ENCODE measurements at regions not wholly inside any gene's neighbourhood (a gene's known extent, or its start where the extent isn't known, plus 50 kb on each side); places are given as distances from the start of the nearest gene placed in this dataset.

DNA sequence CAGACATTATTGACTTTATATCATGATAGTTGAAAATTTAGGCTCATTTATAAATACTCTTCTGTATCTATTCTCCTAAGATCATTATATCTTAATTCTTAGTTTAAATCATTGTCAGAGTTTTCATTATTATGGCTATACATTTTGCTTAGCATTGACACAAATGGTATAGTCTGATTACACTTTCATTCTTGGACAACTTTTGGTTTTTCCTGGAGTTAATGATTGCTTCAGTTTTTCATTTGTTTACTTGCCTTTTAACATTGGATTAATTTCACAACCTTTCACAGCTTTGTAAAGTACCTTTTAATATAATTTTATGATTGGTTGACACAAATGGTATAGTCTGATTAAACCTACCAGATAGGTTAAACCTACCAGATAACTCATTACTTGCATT, 298.2 kb downstream of the DYSF start:
- DNase-seq: no peak

DNA sequence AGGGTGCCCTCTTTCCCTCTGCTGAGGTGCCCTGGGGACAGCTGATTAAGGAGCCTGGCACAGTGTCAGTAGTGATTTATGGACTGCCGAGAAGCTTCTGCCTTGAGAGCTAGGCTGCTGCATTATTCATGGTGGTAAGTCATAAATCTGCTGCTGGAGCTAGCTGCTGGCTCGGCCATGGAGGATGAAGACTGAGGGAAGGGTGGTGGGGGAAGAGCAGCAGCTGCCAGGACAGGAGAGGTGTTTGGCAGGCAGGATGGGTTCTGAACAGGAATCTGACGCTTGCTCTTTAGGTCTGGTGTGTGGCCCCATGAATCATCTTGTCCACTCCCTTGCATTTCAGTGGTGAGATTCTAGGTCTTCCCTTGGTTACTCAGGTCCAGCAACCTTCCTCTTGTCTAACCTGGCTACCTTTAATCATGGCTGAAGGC, 296.3 kb downstream of the DYSF start:
- no peak for DNase-seq

- DNase-seq: no peak
Measured at GRCh38 chr2:71748227-71748626, 294.9 kb downstream of the DYSF start.

- DNase-seq: no peak
Measured at GRCh38 chr2:71747559-71747958, 294.2 kb downstream of the DYSF start.

DNA sequence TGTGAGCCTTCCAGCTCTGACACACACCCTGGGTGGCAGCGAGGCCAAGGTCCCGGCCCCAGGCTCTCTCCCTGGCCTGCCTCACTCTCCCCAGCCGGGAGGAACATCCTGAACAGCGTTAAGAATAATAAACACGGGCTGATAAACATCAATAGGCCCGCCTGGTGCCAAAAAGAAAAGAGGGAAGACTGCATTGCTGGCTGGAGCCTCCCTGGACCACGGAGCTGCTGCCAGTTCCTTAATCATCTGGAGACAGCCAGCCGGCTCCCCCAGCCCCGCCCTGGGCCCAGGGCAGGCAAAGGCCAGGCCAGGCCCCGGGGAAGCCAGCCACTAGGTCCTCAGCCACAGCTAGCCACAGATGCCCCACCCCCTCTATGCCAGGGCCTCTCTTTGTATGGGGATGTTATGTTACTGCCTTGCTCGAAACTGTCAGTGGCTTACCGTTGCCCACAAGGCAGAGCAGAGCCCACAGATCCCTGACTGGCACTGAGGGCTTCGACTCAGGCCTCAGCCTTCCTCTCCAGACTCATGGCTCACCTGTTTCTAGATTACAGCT, 293.7 kb downstream of the DYSF start:
- no peak for DNase-seq

DNA sequence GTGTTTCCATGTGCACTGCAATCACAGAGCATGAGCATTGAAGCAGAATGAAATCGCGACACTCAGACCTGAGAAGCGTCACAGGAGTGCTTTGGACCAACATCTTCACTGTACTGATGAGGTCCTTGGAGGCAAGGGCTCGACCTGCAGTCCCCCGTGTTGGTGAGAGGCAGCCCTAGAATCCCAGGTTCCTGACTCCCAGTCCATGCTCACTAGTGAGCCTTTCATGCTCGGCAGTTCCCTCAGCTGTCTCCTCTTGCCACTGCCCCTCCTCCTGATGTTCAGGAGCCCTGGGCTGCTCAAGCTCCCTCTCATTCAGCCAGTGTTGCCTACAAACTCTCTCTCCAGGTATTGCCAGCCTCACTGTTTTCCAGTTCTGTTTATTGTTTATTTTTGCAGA, 291.4 kb downstream of the DYSF start:
- no peak for DNase-seq

- DNase-seq: no peak
Measured at GRCh38 chr2:71743995-71744675, 290.8 kb downstream of the DYSF start.

DNA sequence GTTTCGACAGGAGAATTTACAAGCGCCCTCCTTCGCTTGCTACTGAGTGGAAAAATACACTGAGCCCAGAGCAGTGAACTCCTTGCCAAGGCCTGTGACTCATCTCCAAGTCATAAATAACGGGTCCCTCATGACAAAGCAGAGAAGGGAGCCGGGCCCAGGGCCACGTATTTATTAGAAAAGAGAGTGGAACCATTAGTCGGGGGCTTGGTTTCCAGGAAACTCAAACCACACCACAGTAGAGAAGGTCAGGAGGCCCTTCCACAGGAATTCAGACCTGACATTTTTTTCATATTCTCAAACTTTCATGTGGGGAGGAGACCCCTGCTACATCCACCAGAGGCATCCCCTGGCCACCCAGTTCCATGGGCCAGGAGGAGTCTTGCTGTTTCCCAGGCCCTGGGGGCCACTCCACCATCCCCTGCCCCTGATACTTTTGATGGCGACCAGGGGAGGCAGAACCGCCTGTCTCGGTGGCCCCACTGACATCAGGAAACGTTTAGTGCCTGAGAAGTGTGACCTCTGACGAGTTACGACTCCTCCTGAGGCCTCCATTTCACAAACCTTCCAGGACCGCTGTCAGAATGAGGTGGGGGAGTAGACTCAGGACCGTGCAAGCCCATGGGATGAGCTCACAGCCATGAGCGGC, 289.7 kb downstream of the DYSF start:
- peak; percentile 50 for DNase-seq

DNA sequence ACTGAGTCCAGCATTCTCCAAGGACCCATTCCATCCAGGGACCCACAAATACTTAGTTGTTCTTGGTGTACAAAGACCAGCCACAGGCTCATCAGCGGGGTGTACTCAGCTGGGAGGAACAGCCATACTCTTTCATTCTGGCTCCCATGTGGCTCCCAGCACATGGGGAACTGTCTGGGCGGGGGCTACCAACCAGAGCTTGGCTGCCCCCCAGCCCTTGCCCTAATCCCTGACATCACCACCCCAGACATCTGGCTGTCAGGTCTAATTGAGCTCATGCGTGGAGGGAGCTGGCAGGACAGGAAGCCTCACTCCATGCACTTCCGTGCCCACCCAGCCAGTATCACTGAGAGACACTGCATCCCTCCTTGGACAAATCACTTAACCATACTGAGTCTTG, 283.6 kb downstream of the DYSF start:
- DNase-seq: no peak

DNA sequence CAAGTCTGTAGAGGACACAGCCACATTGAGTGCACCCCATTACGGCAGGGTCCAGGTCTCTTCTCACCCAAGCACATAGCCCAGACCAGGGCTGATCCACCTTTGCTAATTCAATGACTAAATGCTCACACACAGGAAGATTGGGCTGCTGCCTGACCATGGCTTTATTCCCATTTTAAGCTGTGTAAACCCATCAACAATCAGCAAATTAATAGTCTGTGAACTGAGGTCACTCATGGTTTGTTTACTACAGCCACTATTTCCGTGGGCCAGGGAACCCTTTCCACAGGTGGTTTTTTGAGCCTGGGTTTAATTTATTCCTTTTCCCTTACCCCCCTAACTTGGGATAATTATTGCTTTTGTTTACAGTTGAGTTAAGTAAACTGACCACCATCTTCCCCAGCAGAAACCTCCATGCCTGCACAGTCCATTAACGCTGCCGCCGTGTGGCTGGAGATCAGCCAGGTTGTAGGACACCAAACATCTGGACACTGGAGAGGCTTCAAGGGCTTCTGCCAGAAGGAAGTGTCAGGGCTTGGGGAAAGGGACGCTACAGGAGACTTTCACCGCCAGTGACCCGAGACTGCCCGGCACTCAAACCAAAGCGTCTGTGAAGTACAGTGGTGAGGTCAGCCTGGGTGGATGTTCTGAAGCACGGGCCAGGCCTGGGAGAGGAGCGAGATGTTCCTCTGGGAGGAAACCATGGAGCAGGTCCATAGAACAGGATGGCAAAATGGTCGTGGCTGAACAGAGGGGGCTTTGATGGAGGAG, 282.9 kb downstream of the DYSF start:
- no peak for DNase-seq

All from NK-92 treated with Interleukin-12 subunit alpha and Interleukin-12 subunit beta, amount 100 ng/mL, for 24 hours (cell line).